ENCODE measurements at regions not wholly inside any gene's neighbourhood (a gene's known extent, or its start where the extent isn't known, plus 50 kb on each side); places are given as distances from the start of the nearest gene placed in this dataset.

DNA sequence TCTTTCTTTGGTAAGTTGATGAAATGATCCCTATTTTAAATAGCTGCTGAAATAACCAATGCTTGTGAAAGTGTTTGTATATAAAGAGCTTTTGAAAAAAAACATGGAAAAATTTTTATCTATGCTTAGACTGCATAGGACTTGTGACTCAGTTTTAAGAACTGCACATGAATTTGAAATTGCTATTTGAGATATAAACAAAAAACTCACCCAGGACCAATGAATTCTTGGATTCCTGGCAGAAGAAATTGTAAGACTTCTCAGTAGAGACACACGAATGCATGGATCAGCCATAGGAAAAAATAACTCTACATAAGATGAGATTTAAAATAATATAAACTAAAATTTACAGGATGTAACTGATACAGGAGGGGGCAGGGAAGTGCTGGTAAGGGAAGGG lies 278.8 kb upstream of the SORCS1 start:
- no peaks in the 10 kb centered on the region for H3K36me3 ChIP-seq (ENCODE audit: control insufficient read depth in 2 of 2, insufficient read depth in 1 of 2, low read length in 2 of 2)
- POLR2A ChIA-PET = no interaction called here
- H3K4me3 ChIP-seq (ENCODE audit: low read depth, low read length) = no peak overlapping the region
- CTCF ChIA-PET = interaction anchor here (0.7 kb wide), 1 partner anchor 19 kb away, joined by 4 read pairs; no protein-coding TSS in a partner anchor
- H3K27ac ChIP-seq (ENCODE audit: extremely low read depth, low read depth, low read length) = no peak overlapping the region
- H3K9me3 ChIP-seq (ENCODE audit: control insufficient read depth, insufficient read depth, low read depth, low read length) = no peaks in the 10 kb centered on the region
- no peaks in the 10 kb centered on the region for H3K4me1 ChIP-seq (ENCODE audit: control insufficient read depth, insufficient read depth, low read length)
- TF ChIP-seq ZNF777 (tag by site-specific recombination; IDR thresholded peaks at IDR 0.05; ENCODE audit: borderline replicate concordance) = no peak
- no peak for TF ChIP-seq ZBTB20 (tag by site-specific recombination; IDR thresholded peaks at IDR 0.05)
- TF ChIP-seq, protein P1, sequence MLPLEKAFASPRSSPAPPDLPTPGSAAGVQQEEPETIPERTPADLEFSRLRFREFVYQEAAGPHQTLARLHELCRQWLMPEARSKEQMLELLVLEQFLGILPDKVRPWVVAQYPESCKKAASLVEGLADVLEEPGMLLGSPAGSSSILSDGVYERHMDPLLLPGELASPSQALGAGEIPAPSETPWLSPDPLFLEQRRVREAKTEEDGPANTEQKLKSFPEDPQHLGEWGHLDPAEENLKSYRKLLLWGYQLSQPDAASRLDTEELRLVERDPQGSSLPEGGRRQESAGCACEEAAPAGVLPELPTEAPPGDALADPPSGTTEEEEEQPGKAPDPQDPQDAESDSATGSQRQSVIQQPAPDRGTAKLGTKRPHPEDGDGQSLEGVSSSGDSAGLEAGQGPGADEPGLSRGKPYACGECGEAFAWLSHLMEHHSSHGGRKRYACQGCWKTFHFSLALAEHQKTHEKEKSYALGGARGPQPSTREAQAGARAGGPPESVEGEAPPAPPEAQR (tag by site-specific recombination; IDR thresholded peaks at IDR 0.05) = no peak
- TF ChIP-seq, protein P2, sequence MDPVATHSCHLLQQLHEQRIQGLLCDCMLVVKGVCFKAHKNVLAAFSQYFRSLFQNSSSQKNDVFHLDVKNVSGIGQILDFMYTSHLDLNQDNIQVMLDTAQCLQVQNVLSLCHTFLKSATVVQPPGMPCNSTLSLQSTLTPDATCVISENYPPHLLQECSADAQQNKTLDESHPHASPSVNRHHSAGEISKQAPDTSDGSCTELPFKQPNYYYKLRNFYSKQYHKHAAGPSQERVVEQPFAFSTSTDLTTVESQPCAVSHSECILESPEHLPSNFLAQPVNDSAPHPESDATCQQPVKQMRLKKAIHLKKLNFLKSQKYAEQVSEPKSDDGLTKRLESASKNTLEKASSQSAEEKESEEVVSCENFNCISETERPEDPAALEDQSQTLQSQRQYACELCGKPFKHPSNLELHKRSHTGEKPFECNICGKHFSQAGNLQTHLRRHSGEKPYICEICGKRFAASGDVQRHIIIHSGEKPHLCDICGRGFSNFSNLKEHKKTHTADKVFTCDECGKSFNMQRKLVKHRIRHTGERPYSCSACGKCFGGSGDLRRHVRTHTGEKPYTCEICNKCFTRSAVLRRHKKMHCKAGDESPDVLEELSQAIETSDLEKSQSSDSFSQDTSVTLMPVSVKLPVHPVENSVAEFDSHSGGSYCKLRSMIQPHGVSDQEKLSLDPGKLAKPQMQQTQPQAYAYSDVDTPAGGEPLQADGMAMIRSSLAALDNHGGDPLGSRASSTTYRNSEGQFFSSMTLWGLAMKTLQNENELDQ (tag by site-specific recombination; IDR thresholded peaks at IDR 0.05; ENCODE audit: low read depth) = no peak
- TF ChIP-seq, protein P3, sequence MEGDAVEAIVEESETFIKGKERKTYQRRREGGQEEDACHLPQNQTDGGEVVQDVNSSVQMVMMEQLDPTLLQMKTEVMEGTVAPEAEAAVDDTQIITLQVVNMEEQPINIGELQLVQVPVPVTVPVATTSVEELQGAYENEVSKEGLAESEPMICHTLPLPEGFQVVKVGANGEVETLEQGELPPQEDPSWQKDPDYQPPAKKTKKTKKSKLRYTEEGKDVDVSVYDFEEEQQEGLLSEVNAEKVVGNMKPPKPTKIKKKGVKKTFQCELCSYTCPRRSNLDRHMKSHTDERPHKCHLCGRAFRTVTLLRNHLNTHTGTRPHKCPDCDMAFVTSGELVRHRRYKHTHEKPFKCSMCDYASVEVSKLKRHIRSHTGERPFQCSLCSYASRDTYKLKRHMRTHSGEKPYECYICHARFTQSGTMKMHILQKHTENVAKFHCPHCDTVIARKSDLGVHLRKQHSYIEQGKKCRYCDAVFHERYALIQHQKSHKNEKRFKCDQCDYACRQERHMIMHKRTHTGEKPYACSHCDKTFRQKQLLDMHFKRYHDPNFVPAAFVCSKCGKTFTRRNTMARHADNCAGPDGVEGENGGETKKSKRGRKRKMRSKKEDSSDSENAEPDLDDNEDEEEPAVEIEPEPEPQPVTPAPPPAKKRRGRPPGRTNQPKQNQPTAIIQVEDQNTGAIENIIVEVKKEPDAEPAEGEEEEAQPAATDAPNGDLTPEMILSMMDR (tag by site-specific recombination; IDR thresholded peaks at IDR 0.05) = no peak
- no peak for TF ChIP-seq ZNF48 (tag by site-specific recombination; IDR thresholded peaks at IDR 0.05)
- no peak for TF ChIP-seq KLF7 (tag by site-specific recombination; IDR thresholded peaks at IDR 0.05; ENCODE audit: borderline replicate concordance)
- TF ChIP-seq ZNF561 (tag by site-specific recombination; IDR thresholded peaks at IDR 0.05; ENCODE audit: borderline replicate concordance) = no peak
- no peak for TF ChIP-seq ZNF501 (tag by site-specific recombination; IDR thresholded peaks at IDR 0.05)
- TF ChIP-seq ZBTB7A (tag by site-specific recombination; IDR thresholded peaks at IDR 0.05; ENCODE audit: low read depth) = no peak

DNA sequence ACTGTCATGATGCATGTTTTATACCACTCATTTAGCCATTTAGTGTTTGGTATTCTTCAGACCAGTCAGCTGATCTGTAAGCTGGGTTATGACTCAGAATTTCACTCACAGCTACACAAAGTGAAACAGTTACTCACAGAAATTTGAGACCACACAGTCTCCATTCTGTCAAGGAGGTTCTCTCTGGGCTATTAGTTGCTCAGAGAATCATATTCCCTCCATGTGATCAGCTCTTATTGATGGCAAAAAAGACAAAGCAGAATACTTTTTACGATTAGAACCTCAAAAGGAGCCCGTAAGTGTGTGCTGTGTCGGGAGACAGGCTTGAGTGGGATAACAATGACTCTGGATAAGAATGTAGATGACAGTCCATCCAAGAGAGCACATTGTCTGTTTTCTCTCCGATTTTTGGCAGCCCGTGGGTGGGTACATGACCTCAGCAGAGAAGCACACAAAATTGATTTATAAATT lies 277.6 kb upstream of the SORCS1 start:
- ChIA-PET CTCF (no interaction called here), POLR2A (no interaction called here)
- Histone ChIP-seq H3K4me1 (ENCODE audit: control insufficient read depth, insufficient read depth, low read length) (no peaks in the 10 kb centered on the region), H3K4me3 (ENCODE audit: low read depth, low read length) (no peak overlapping the region), H3K27ac (ENCODE audit: extremely low read depth, low read depth, low read length) (no peak overlapping the region), H3K9me3 (ENCODE audit: control insufficient read depth, insufficient read depth, low read depth, low read length) (no peaks in the 10 kb centered on the region), H3K36me3 (ENCODE audit: control insufficient read depth in 2 of 2, insufficient read depth in 1 of 2, low read length in 2 of 2) (no peaks in the 10 kb centered on the region)
- no peak for TF ChIP-seq FEZF1 (tag by site-specific recombination; IDR thresholded peaks at IDR 0.05)
- TF ChIP-seq, protein P4, sequence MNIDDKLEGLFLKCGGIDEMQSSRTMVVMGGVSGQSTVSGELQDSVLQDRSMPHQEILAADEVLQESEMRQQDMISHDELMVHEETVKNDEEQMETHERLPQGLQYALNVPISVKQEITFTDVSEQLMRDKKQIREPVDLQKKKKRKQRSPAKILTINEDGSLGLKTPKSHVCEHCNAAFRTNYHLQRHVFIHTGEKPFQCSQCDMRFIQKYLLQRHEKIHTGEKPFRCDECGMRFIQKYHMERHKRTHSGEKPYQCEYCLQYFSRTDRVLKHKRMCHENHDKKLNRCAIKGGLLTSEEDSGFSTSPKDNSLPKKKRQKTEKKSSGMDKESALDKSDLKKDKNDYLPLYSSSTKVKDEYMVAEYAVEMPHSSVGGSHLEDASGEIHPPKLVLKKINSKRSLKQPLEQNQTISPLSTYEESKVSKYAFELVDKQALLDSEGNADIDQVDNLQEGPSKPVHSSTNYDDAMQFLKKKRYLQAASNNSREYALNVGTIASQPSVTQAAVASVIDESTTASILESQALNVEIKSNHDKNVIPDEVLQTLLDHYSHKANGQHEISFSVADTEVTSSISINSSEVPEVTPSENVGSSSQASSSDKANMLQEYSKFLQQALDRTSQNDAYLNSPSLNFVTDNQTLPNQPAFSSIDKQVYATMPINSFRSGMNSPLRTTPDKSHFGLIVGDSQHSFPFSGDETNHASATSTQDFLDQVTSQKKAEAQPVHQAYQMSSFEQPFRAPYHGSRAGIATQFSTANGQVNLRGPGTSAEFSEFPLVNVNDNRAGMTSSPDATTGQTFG (tag by site-specific recombination; IDR thresholded peaks at IDR 0.05; ENCODE audit: borderline replicate concordance) = no peak
- no peak for TF ChIP-seq ZNF138 (tag by site-specific recombination; IDR thresholded peaks at IDR 0.05; ENCODE audit: borderline replicate concordance)
- peak; percentile 63; the same call in 1 of the 2 replicates for TF ChIP-seq TRIM28 (IDR thresholded peaks at IDR 0.05; ENCODE audit: borderline replicate concordance, low read length)
- no peak for TF ChIP-seq ZNF114 (tag by site-specific recombination; IDR thresholded peaks at IDR 0.05)
- TF ChIP-seq ZNF248 (tag by site-specific recombination; IDR thresholded peaks at IDR 0.05) = no peak
- no peak for TF ChIP-seq HOXC10 (CRISPR knock-in tag; IDR thresholded peaks at IDR 0.05)
- TF ChIP-seq ZFP69B (tag by site-specific recombination; IDR thresholded peaks at IDR 0.05) = no peak
